NCI-H526 treated with DMSO at 0.1 percent for 48 hours (cell line): ENCODE measurements at regions not wholly inside any gene's neighbourhood (a gene's known extent, or its start where the extent isn't known, plus 50 kb on each side); places are given as distances from the start of the nearest gene placed in this dataset.
"Not testable (repeated sequence)": the region's sequence is repeated elsewhere in the genome, so short reads cannot be mapped to it uniquely, and the experiment has no call there.

Source experiments
- DNase-seq: peaks from one replicate; lab custom pipeline; 2025; lab: John Stamatoyannopoulos, UW

DNA sequence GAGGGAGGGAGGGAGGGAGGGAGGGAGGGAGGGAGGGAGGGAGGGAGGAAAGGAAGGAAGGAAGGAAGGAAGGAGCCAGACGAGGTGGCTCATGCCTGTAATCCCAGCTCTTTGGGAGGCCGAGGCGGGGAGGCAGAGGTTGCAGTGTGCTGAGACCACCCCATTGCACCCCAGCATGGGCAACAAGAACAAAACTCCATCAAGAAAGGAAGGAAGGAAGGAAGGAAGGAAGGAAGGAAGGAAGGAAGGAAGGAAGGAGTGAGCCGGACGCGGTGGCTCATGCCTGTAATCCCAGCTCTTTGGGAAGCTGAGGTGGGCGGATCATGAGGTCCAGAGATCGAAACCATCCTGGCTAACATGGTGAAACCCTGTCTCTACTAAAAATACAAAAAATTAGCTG, 60.8 kb upstream of the JARID2 start:
- DNase-seq, result not testable (repeated sequence)

DNA sequence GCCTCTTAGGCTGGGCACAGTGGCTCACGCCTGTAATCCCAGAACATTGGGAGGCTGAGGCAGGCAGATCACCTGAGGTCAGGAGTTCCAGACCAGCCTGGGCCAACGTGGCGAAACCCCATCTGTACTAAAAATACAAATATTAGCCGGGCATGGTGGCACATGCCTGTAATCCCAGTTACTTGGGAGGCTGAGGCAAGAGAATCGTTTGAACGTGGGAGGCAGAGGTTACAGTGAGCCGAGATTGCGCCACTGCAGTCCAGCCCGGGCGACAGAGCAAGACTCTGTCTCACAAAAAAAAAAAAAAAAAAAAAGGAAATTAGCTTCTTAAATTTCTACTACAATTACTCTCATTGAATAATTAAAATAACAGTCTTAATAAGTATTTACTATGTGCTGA, 52.4 kb upstream of the JARID2 start:
- DNase-seq, result not testable (repeated sequence)

DNA sequence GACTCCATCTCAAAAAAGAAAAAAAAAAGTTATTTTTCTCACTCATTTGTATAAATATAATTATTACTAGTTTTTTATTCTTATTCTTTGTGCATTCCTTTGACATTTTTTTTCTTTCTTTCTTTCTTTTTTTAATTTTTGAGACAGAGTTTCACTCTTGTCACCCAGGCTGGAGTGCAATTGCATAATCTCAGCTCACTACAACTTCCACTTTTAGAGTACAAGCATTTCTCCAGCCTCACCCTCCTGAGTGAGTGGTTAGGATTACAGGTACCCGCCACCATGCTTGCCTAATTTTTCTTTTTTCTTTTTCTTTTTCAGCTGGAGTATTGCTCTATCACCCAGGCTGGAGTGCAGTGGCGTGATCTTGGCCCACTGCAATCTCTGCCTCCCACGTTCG, 51.4 kb upstream of the JARID2 start:
- DNase-seq, result no peak
